ENCODE measurements at regions not wholly inside any gene's neighbourhood (a gene's known extent, or its start where the extent isn't known, plus 50 kb on each side); places are given as distances from the start of the nearest gene placed in this dataset.

DNA sequence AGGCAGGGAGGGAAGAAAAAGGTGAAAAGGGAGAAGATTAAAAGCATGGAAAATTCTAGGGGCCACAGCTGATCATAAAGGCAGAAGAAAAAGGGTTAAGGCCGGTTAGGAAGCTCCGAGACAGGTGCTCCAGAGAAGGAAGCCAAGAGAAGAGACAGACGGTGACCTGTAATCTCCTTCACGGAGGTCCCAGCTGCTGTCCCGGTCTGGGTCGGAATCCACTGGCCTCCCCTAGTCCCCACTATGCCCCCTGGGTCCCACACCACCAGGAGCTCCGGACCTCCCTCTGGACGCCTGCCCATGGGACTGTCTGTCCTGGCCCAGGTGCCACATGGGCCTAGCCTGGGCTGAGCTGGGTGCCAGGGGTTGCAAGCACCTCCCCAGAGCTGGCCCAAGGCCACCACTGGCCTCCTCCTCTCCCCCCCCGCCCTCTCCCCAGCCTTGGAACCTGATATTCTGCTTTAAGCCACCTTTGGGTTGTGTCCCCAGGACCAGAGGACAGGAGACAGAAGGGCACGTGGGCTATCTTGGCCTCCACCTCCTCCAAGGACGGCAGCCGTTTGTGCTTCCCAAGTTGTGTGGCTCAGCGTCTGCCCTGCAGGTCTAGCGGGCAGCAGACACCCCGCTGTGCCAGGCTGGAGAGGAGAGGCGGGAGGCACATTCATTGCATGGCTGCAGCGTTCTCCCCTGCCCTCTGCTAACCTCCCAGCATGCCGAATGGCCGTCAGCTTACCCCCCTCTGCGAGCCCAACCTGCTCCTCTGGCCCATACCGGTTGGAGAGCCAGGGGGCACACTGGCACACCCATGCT, 102.4 kb downstream of the ENGASE start:
- TF ChIP-seq, protein P1, sequence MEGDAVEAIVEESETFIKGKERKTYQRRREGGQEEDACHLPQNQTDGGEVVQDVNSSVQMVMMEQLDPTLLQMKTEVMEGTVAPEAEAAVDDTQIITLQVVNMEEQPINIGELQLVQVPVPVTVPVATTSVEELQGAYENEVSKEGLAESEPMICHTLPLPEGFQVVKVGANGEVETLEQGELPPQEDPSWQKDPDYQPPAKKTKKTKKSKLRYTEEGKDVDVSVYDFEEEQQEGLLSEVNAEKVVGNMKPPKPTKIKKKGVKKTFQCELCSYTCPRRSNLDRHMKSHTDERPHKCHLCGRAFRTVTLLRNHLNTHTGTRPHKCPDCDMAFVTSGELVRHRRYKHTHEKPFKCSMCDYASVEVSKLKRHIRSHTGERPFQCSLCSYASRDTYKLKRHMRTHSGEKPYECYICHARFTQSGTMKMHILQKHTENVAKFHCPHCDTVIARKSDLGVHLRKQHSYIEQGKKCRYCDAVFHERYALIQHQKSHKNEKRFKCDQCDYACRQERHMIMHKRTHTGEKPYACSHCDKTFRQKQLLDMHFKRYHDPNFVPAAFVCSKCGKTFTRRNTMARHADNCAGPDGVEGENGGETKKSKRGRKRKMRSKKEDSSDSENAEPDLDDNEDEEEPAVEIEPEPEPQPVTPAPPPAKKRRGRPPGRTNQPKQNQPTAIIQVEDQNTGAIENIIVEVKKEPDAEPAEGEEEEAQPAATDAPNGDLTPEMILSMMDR (conservative IDR thresholded peaks at IDR 0.05; ENCODE audit: low read depth, low read length), result no peak
- no peak for TF ChIP-seq EZH2phosphoT487 (IDR thresholded peaks at IDR 0.05; ENCODE audit: borderline replicate concordance, low read length)
